ENCODE measurements at regions not wholly inside any gene's neighbourhood (a gene's known extent, or its start where the extent isn't known, plus 50 kb on each side); places are given as distances from the start of the nearest gene placed in this dataset.

DNA sequence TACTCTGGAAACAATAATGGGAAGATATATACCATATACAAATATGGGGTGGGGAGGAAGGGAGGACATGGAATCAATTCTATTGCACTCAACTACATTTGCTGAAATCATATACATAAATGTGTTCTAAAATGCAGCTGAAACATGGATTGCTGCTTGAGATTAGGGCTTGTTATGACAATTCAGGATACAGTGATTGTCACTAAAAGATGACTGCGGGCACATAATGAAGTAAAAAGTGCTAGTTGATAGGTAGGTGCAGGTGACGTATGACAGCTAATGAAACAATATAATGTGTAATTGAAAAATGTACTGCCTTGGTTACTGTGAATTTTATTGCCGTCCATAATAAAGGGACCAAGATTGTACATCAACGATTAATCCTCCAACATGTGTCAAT, 1062.1 kb upstream of the FANCL start (continued):
- TF ChIP-seq TCF12 (IDR thresholded peaks at IDR 0.05; ENCODE audit: low read depth, low read length) (no peak), TAF7 (optimal IDR thresholded peaks at IDR 0.05; ENCODE audit: borderline replicate concordance, low read depth, low read length) (no peak), NRF1 (IDR thresholded peaks at IDR 0.05; ENCODE audit: low read depth, low read length) (no peak)
